Adrenal gland (tissue), 9 donors: ENCODE measurements at regions not wholly inside any gene's neighbourhood (a gene's known extent, or its start where the extent isn't known, plus 50 kb on each side); places are given as distances from the start of the nearest gene placed in this dataset.

ENCODE experiments used
- DNase-seq, 7 donors: peaks; one replicate each; pipeline ENCODE4 v3.0.0-alpha.2; 2019 to 2020
- H3K27ac ChIP-seq, 5 donors: fragments of 200-600 bp; sonication (generic) in 4 of 5; 1 replicate in 3 of 5; 2 replicates in 2 of 5; pipeline versions ENCODE4 v1.5.1 to v1.8.0; 2016 to 2020; ENCODE audit warnings: mild to moderate bottlenecking in 1 of 5
- H3K27me3 ChIP-seq: fragments of 200-600 bp; 2 replicates; pipeline ENCODE4 v1.8.0; 2021
- H3K36me3 ChIP-seq, 2 donors: fragments of 200-600 bp; replicated peaks in 1 of 2; 1 replicate in 1 of 2; 2 replicates in 1 of 2; pipeline versions ENCODE4 v1.5.1 to v1.8.0; 2018 to 2022
- H3K4me1 ChIP-seq, 2 donors: fragments of 200-600 bp; replicated peaks in 1 of 2; 1 replicate in 1 of 2; 2 replicates in 1 of 2; pipeline versions ENCODE4 v1.5.1 to v1.8.0; 2018 to 2021
- H3K4me3 ChIP-seq, 4 donors: fragments of 200-600 bp; sonication (generic) in 3 of 4; one replicate each; pipeline ENCODE4 v1.5.1; 2016 to 2018
- H3K9me3 ChIP-seq, 3 donors: fragments of 200-600 bp; sonication (generic) in 1 of 3; replicated peaks in 1 of 3; 1 replicate in 2 of 3; 2 replicates in 1 of 3; pipeline versions ENCODE4 v1.5.1 to v1.8.0; 2016 to 2021
- POLR2A ChIP-seq, 2 donors: fragments of 450-650 bp; IDR thresholded peaks; one replicate each; pipeline ENCODE4 v1.6.1; 2017; ENCODE audit warnings: antibody characterized with exemption in 2 of 2, mild to moderate bottlenecking in 2 of 2, moderate library complexity in 1 of 2
- WGBS, 4 donors: extraction: QIAGEN DNeasy Blood & Tissue Kit in 2 of 4; methylation state at CpG; one replicate each; pipeline versions ENCODE4 v1.1.5 to v1.1.7; 2013 to 2017; 5-methylcytosine and 5-hydroxymethylcytosine counted together
- intact Hi-C, 2 donors: fragments of 100-400 bp; cut with DNase I; formaldehyde crosslinking; loops; one replicate each; pipeline versions ENCODE4 v1.14.1 to v1.15.0; 2022 to 2023
- TF ChIP-seq, protein P1 (sequence below), 6 experiments: fragments of 450-650 bp in 4 of 6; fragments of 200-600 bp in 2 of 6; sonication (generic) in 1 of 6; IDR thresholded peaks; 1 replicate in 5 of 6; 2 replicates in 1 of 6; pipeline versions ENCODE4 v1.5.1 to v1.8.0; 2016 to 2021; ENCODE audit warnings: antibody characterized with exemption in 6 of 6, mild to moderate bottlenecking in 2 of 6, moderate library complexity in 1 of 6
- donor health status: healthy with polysubstance abuse.
- donor health status: Bipolar disorder and iron deficiency.
- donor health status: DM: yes; HTN: yes; CAD: no.
- donor health status: DM: no; HTN: no; CAD: no.
- donor health status: DM: no; HTN: no; CAD: no.

DNA sequence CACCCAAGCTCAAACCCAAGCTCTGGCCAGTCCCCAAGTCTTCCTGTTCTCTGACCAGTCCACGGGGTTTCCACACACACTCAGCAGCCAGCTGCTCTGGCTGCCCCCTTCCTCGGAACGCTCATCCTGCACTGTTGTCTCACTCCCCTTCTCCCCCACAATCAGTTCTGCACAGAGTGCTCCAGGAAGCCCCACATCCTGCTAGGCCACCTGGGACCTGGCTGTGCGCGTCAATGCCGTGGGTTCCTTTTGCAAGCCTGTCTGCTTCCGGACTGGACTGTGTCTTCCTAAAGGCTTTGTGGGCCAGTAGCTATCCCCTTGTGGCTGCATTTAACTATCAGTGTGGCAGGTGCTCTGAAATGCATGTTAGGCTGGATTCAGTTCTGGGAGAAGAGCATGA is 605.0 kb upstream of the RAB6C start:
- TF ChIP-seq, protein P1, sequence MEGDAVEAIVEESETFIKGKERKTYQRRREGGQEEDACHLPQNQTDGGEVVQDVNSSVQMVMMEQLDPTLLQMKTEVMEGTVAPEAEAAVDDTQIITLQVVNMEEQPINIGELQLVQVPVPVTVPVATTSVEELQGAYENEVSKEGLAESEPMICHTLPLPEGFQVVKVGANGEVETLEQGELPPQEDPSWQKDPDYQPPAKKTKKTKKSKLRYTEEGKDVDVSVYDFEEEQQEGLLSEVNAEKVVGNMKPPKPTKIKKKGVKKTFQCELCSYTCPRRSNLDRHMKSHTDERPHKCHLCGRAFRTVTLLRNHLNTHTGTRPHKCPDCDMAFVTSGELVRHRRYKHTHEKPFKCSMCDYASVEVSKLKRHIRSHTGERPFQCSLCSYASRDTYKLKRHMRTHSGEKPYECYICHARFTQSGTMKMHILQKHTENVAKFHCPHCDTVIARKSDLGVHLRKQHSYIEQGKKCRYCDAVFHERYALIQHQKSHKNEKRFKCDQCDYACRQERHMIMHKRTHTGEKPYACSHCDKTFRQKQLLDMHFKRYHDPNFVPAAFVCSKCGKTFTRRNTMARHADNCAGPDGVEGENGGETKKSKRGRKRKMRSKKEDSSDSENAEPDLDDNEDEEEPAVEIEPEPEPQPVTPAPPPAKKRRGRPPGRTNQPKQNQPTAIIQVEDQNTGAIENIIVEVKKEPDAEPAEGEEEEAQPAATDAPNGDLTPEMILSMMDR (IDR thresholded peaks at IDR 0.05), result no peak
- TF ChIP-seq POLR2A (IDR thresholded peaks at IDR 0.05), result no peak
- H3K27ac ChIP-seq, result no peak overlapping the region
- no peaks in the 10 kb centered on the region for H3K9me3 ChIP-seq
- no peak for DNase-seq
- no peaks in the 10 kb centered on the region for H3K36me3 ChIP-seq
- no peaks in the 10 kb centered on the region for H3K4me1 ChIP-seq
- no peak overlapping the region for H3K4me3 ChIP-seq
- no peaks in the 10 kb centered on the region for H3K27me3 ChIP-seq
- WGBS, 4 donors, result 69 to 88% (median 86%) methylated on average over 7 of the region's 7 CpGs
- intact Hi-C loops, result no loop called here

GRCh38 chr2:129375632-129376425 is 603.6 kb upstream of the RAB6C start:
- intact Hi-C loops, result no loop called here
- WGBS, 4 donors, result 68 to 81% (median 76%) methylated on average over 10 to 13 of the region's 13 CpGs
- Histone ChIP-seq H3K9me3 (no peaks in the 10 kb centered on the region), H3K36me3 (no peaks in the 10 kb centered on the region), H3K27me3 (no peaks in the 10 kb centered on the region), H3K4me3 (no peak overlapping the region), H3K4me1 (no peaks in the 10 kb centered on the region), H3K27ac (no peak overlapping the region)
- no peak for DNase-seq
- TF ChIP-seq, protein P1 (IDR thresholded peaks at IDR 0.05), result no peak
- TF ChIP-seq POLR2A (IDR thresholded peaks at IDR 0.05), result no peak

DNA sequence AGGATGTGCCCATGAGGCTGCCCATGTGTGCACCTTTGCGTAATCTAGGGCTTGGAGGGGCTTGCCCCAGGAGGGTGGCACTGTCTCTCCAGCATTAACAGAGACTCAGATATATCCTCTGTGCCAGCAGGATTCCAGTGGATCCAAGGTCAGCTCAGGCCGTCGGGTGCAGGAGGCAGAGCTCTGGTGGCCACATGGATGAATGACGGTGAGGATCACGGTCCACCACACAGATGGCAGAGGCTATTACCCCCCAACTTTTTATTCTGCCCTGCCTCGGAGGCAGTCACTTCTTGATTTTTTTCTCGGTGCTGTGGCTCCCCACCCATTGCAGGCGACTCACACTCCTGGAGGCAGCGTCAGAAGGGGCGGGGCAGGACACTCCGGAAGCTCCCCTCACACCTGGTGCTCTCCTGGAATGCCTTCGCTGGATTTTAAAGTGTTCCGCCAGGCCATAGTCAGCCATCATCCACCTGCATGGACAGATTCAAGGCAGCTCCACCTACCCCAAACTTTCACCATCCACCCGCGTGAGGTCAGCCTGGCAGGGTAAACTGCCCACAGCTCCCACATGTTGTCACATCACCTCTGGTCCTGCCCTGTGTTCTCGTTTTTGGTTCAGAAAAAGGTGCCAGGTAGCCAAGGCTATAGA is 602.9 kb upstream of the RAB6C start:
- Histone ChIP-seq H3K27ac (no peak overlapping the region), H3K9me3 (no peaks in the 10 kb centered on the region), H3K4me1 (no peaks in the 10 kb centered on the region), H3K4me3 (no peak overlapping the region), H3K36me3 (no peaks in the 10 kb centered on the region), H3K27me3 (no peaks in the 10 kb centered on the region)
- WGBS, 4 donors, result 72 to 77% (median 73%) methylated on average over 11 to 16 of the region's 16 CpGs
- TF ChIP-seq POLR2A (IDR thresholded peaks at IDR 0.05), result no peak
- TF ChIP-seq, protein P1 (IDR thresholded peaks at IDR 0.05), result no peak
- DNase-seq, result no peak
- intact Hi-C loops, result no loop called here

GRCh38 chr2:129377078-129377469 is 602.4 kb upstream of the RAB6C start:
- no peaks in the 10 kb centered on the region for H3K9me3 ChIP-seq
- no peak for DNase-seq
- no peak overlapping the region for H3K27ac ChIP-seq
- H3K4me3 ChIP-seq, result no peak overlapping the region
- no peaks in the 10 kb centered on the region for H3K27me3 ChIP-seq
- intact Hi-C loops, result no loop called here
- TF ChIP-seq, protein P1 (IDR thresholded peaks at IDR 0.05), result no peak
- TF ChIP-seq POLR2A (IDR thresholded peaks at IDR 0.05), result no peak
- H3K4me1 ChIP-seq, result no peaks in the 10 kb centered on the region
- H3K36me3 ChIP-seq, result no peaks in the 10 kb centered on the region
- WGBS, 4 donors, result 70 to 94% (median 82%) methylated on average over 2 to 4 of the region's 4 CpGs
